ENCODE measurements at regions not wholly inside any gene's neighbourhood (a gene's known extent, or its start where the extent isn't known, plus 50 kb on each side); places are given as distances from the start of the nearest gene placed in this dataset.

DNA sequence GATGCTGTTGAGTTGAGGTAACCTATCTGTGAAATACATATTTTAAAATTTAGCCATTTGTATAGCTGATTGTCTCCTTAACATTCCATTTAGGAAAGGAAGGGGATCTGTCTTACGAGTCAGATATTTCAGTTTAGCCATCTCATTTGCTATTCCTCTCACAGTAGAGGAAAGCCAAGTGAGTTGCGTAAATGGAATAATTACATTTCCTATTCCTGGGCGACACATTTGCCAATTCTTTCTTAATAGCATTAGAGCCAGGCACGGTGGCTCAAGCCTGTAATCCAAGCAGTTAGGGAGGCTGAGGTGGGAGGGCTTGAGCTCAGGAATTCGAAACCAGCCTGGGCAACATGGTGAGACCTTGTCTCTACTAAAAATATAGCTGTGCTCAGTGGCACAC lies 116.3 kb downstream of the TMX1 start:
- CTCF ChIA-PET, result interaction anchor here (0.7 to 1.0 kb wide), 2 partner anchors 19 to 21 kb away, joined by 3 to 5 read pairs; no protein-coding TSS in a partner anchor
- H3K27ac ChIP-seq (ENCODE audit: insufficient read depth, low read depth, low read length), result no peak overlapping the region

More for the DNA sequence above, 116.3 kb downstream of the TMX1 start:
- H2AFZ ChIP-seq (ENCODE audit: low read depth, low read length), result no peak overlapping the region
- POLR2A ChIA-PET, result no interaction called here
- H3K4me3 ChIP-seq (replicated peaks in 1 of 3; ENCODE audit: insufficient read depth in 1 of 3, low read depth in 1 of 3, low read length in 3 of 3), result no peak overlapping the region
- no peaks in the 10 kb centered on the region for H3K9me1 ChIP-seq (replicated peaks; ENCODE audit: control insufficient read depth, extremely low read depth, insufficient read depth, low read length)
- DNase-seq (ENCODE audit: low read depth, low spot score), result no peak
- peaks cover 9% of the 10 kb centered on the region for H3K4me1 ChIP-seq (ENCODE audit: control insufficient read depth, extremely low read depth, insufficient read depth, low read length)
- H4K20me1 ChIP-seq (replicated peaks; ENCODE audit: control insufficient read depth, extremely low read depth, insufficient read depth, low read length), result no peaks in the 10 kb centered on the region
- no peak overlapping the region for H3K4me2 ChIP-seq (ENCODE audit: insufficient read depth, low read length)
- no peaks in the 10 kb centered on the region for H3K9me3 ChIP-seq (replicated peaks; ENCODE audit: control insufficient read depth, insufficient read depth, low read length)
- intact Hi-C loops (cut with micrococcal nuclease) (no loop called here), dilution Hi-C loops (cut with MboI; ENCODE audit: extremely low pct_ligation_motif_present, low sequenced_read_pairs) (no loop called here)
- TF ChIP-seq FOS (IDR thresholded peaks at IDR 0.05; ENCODE audit: borderline replicate concordance, insufficient read depth, low read length) (no peak), MYC (IDR thresholded peaks at IDR 0.05; ENCODE audit: low read depth, low read length) (no peak), JUN (IDR thresholded peaks at IDR 0.05; ENCODE audit: borderline replicate concordance, insufficient read depth, insufficient read length, low read depth) (no peak), POLR2A (IDR thresholded peaks at IDR 0.05; ENCODE audit: low read depth, low read length) (no peak), CTCF (IDR thresholded peaks at IDR 0.05; ENCODE audit: extremely low read depth in 1 of 2, insufficient read depth in 1 of 2, low read depth in 1 of 2, low read length in 2 of 2) (no peak)
- TF ChIP-seq, protein P1, sequence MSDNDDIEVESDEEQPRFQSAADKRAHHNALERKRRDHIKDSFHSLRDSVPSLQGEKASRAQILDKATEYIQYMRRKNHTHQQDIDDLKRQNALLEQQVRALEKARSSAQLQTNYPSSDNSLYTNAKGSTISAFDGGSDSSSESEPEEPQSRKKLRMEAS (IDR thresholded peaks at IDR 0.05; ENCODE audit: insufficient read depth, insufficient read length), result no peak
- no peak for FAIRE-seq
- H3K9ac ChIP-seq (replicated peaks; ENCODE audit: extremely low read depth, insufficient read depth, low read length), result no peak overlapping the region
- BruUV-seq (replicated peaks), result no TSS peak
- no peaks in the 10 kb centered on the region for H3K36me3 ChIP-seq (ENCODE audit: control insufficient read depth in 2 of 2, extremely low read depth in 1 of 2, insufficient read depth in 2 of 2, low read length in 2 of 2)
- no peaks in the 10 kb centered on the region for H3K27me3 ChIP-seq (ENCODE audit: control insufficient read depth in 2 of 2, insufficient read depth in 2 of 2, low read length in 2 of 2)
- no peaks in the 10 kb centered on the region for H3K79me2 ChIP-seq (ENCODE audit: control insufficient read depth, insufficient read depth, low read length)

Data from endothelial cell of umbilical vein (primary cell).